ENCODE measurements at regions not wholly inside any gene's neighbourhood (a gene's known extent, or its start where the extent isn't known, plus 50 kb on each side); places are given as distances from the start of the nearest gene placed in this dataset.

- DNase-seq (ENCODE audit: low read depth) = peak; percentile 16
Measured at GRCh38 chr16:54812229-54812628, 118.4 kb upstream of the IRX5 start.

- DNase-seq (ENCODE audit: low read depth) = no peak
Measured at GRCh38 chr16:54808890-54809289, 121.8 kb upstream of the IRX5 start.

GRCh38 chr16:54806881-54807360, 123.7 kb upstream of the IRX5 start:
- DNase-seq (ENCODE audit: low read depth) = no peak

GRCh38 chr16:54806378-54806777, 124.3 kb upstream of the IRX5 start:
- DNase-seq (ENCODE audit: low read depth) = no peak

GRCh38 chr16:54805648-54806047, 125.0 kb upstream of the IRX5 start:
- DNase-seq (ENCODE audit: low read depth) = no peak

GRCh38 chr16:54801057-54801844, 129.4 kb upstream of the IRX5 start:
- DNase-seq (ENCODE audit: low read depth) = no peak

GRCh38 chr16:54798267-54798666, 132.4 kb upstream of the IRX5 start:
- DNase-seq (ENCODE audit: low read depth) = no peak

GRCh38 chr16:54796211-54796610, 134.5 kb upstream of the IRX5 start:
- DNase-seq (ENCODE audit: low read depth) = no peak

GRCh38 chr16:54792811-54793210, 137.9 kb upstream of the IRX5 start:
- DNase-seq (ENCODE audit: low read depth) = no peak

- no peak for DNase-seq (ENCODE audit: low read depth)
Measured at GRCh38 chr16:54787045-54787444, 143.6 kb upstream of the IRX5 start.

GRCh38 chr16:54783980-54784379, 146.7 kb upstream of the IRX5 start:
- DNase-seq (ENCODE audit: low read depth) = no peak

GRCh38 chr16:54783226-54783625, 147.4 kb upstream of the IRX5 start:
- DNase-seq (ENCODE audit: low read depth) = no peak

- DNase-seq (ENCODE audit: low read depth) = no peak
Measured at GRCh38 chr16:54780266-54780665, 150.4 kb upstream of the IRX5 start.

- no peak for DNase-seq (ENCODE audit: low read depth)
Measured at GRCh38 chr16:54779549-54779948, 151.1 kb upstream of the IRX5 start.

- DNase-seq (ENCODE audit: low read depth) = no peak
Measured at GRCh38 chr16:54774768-54775167, 155.9 kb upstream of the IRX5 start.

GRCh38 chr16:54772400-54772799, 158.3 kb upstream of the IRX5 start:
- DNase-seq (ENCODE audit: low read depth) = no peak

- DNase-seq (ENCODE audit: low read depth) = no peak
Measured at GRCh38 chr16:54766355-54766754, 164.3 kb upstream of the IRX5 start.

- no peak for DNase-seq (ENCODE audit: low read depth)
Measured at GRCh38 chr16:54750249-54750648, 180.4 kb upstream of the IRX5 start.

GRCh38 chr16:54748611-54749190, 182.0 kb upstream of the IRX5 start:
- DNase-seq (ENCODE audit: low read depth) = no peak

- DNase-seq (ENCODE audit: low read depth) = no peak
Measured at GRCh38 chr16:54746596-54746995, 184.1 kb upstream of the IRX5 start.

- no peak for DNase-seq (ENCODE audit: low read depth)
Measured at GRCh38 chr16:54744998-54745397, 185.7 kb upstream of the IRX5 start.

GRCh38 chr16:54742436-54742835, 188.2 kb upstream of the IRX5 start:
- DNase-seq (ENCODE audit: low read depth) = no peak

GRCh38 chr16:54739381-54739780, 191.3 kb upstream of the IRX5 start:
- no peak for DNase-seq (ENCODE audit: low read depth)

GRCh38 chr16:54734156-54734555, 196.5 kb upstream of the IRX5 start:
- DNase-seq (ENCODE audit: low read depth) = no peak
